Heart right ventricle (tissue), 16 donors: ENCODE measurements at regions not wholly inside any gene's neighbourhood (a gene's known extent, or its start where the extent isn't known, plus 50 kb on each side); places are given as distances from the start of the nearest gene placed in this dataset.

Experiments
- ATAC-seq, 8 donors: fragments of 200-7000 bp; cut with Tn5 transposase; one replicate each; pipeline ENCODE4 v1.9.1; 2020; ENCODE audit warnings: mild to moderate bottlenecking in 8 of 8, moderate library complexity in 8 of 8, moderate number of reproducible peaks in 1 of 8
- DNase-seq, 2 donors: peaks; one replicate each; pipeline ENCODE4 v3.0.0-alpha.2; 2020
- H3K27ac ChIP-seq, 10 donors: fragments of 200-600 bp; sonication (generic) in 2 of 10; one replicate each; pipeline versions ENCODE4 v1.5.0 to v1.8.0; 2020 to 2022; ENCODE audit warnings: mild to moderate bottlenecking in 3 of 10
- H3K27me3 ChIP-seq, 7 donors: fragments of 200-600 bp; one replicate each; pipeline ENCODE4 v1.8.0; 2021 to 2022; ENCODE audit warnings: mild to moderate bottlenecking in 2 of 7
- H3K36me3 ChIP-seq, 9 donors: fragments of 200-600 bp; sonication (generic) in 1 of 9; one replicate each; pipeline versions ENCODE4 v1.5.0 to v1.8.0; 2020 to 2022; ENCODE audit warnings: mild to moderate bottlenecking in 2 of 9
- H3K4me1 ChIP-seq, 9 donors: fragments of 200-600 bp; sonication (generic) in 1 of 9; one replicate each; pipeline versions ENCODE4 v1.5.0 to v1.8.0; 2020 to 2022; ENCODE audit warnings: mild to moderate bottlenecking in 4 of 9
- H3K4me3 ChIP-seq, 10 donors: fragments of 200-600 bp; sonication (generic) in 2 of 10; one replicate each; pipeline versions ENCODE4 v1.5.0 to v1.8.0; 2020 to 2022; ENCODE audit warnings: mild to moderate bottlenecking in 7 of 10, moderate library complexity in 2 of 10
- H3K9me3 ChIP-seq, 11 donors: fragments of 200-600 bp in 10 of 11; sonication (generic) in 2 of 11; one replicate each; pipeline versions ENCODE4 v1.5.0 to v1.8.0; 2013 to 2022; ENCODE audit warnings: mild to moderate bottlenecking in 2 of 11, control low read depth in 1 of 11, moderate library complexity in 1 of 11
- CTCF ChIP-seq, 9 donors: fragments of 200-600 bp; sonication (generic) in 2 of 9; IDR thresholded peaks; one replicate each; pipeline versions ENCODE4 v1.5.0 to v1.8.0; 2021 to 2022; ENCODE audit warnings: antibody characterized with exemption in 9 of 9, mild to moderate bottlenecking in 5 of 9, moderate library complexity in 1 of 9
- WGBS, 2 donors: extraction: QIAGEN DNeasy Blood & Tissue Kit; methylation state at CpG; one replicate each; pipeline ENCODE4 v1.1.7; 2013; ENCODE audit warnings: inconsistent platforms in 1 of 2; 5-methylcytosine and 5-hydroxymethylcytosine counted together
- intact Hi-C, 10 donors: fragments of 100-400 bp; cut with DNase I; formaldehyde crosslinking; loops; one replicate each; pipeline versions ENCODE4 v1.11.1 to v1.14.2; 2022
- donor health status: Arrhythmogenic right ventricular cardiomyopathy.
- donor health status: ischemic (EF 13 %, LVEDD 7.1; RV severe dilation, severe dysfunction).
- donor health status: healthy with polysubstance abuse.
- donor health status: DM: no; HTN: yes; CAD: no.
- donor health status: DM: no; HTN: no; CAD: no.
- donor health status: ischemic (EF 25% LVEDD 6.9; RV normal size, moderate dysfunction).
- donor health status: ischemic (EF 25% LVEDD 5.7; RV mildly dilated, moderate dysfunction).
- donor health status: healthy.
- donor health status: DM: yes; HTN: yes; CAD: no.
- donor health status: Ischemic cardiomyopathy.
- donor health status: ischemic (EF 35%, LVEDD 5.7; RV mildly dilated, moderate dysfunction).
- donor health status: nonischemic (EF 11% LVEDD 7.7; RV severe dilation, severe dysfunction).
- donor health status: DM: yes; HTN: yes; CAD: no.
- donor health status: PGD.
- donor health status: ischemic (EF 29% LVEDD 5.4; RV normal size, mild dysfunction).
- donor health status: nonischemic (EF 23%, LVEDD 6.1; RV moderate dilation, normal function).

- intact Hi-C loops, result no loop called here
- Histone ChIP-seq H3K4me1 (no peaks in the 10 kb centered on the region), H3K4me3 (no peak overlapping the region), H3K9me3 (no peaks in the 10 kb centered on the region), H3K27ac (no peak overlapping the region), H3K27me3 (no peaks in the 10 kb centered on the region), H3K36me3 (no peaks in the 10 kb centered on the region)
- TF ChIP-seq CTCF (IDR thresholded peaks at IDR 0.05), result no peak
- DNase-seq (no peak), ATAC-seq (no peak)
- WGBS, 2 donors, result 72 to 82% methylated on average over 5 of the region's 5 CpGs
Measured at GRCh38 chr9:16172796-16173195, 620.0 kb downstream of the CCDC171 start.

- H3K27ac ChIP-seq, result no peak overlapping the region
- H3K4me3 ChIP-seq, result no peak overlapping the region
- no peak for TF ChIP-seq CTCF (IDR thresholded peaks at IDR 0.05)
- H3K36me3 ChIP-seq, result no peaks in the 10 kb centered on the region
- peaks cover 0 to under 1% (median 0%) of the 10 kb centered on the region in 9 donors for H3K4me1 ChIP-seq
- DNase-seq (no peak), ATAC-seq (no peak)
- intact Hi-C loops, result no loop called here
- no peaks in the 10 kb centered on the region for H3K27me3 ChIP-seq
- H3K9me3 ChIP-seq, result no peaks in the 10 kb centered on the region
Measured at GRCh38 chr9:16174915-16175314, 622.1 kb downstream of the CCDC171 start.

- no peak for DNase-seq
- WGBS, 2 donors, result 89 to 94% methylated on average over 3 of the region's 3 CpGs
- H3K27ac ChIP-seq, result no peak overlapping the region
Measured at GRCh38 chr9:16175461-16175860, 622.6 kb downstream of the CCDC171 start.

GRCh38 chr9:16178294-16178693 is 625.5 kb downstream of the CCDC171 start:
- Histone ChIP-seq H3K4me1 (peaks cover 0 to 17% (median 0%) of the 10 kb centered on the region in 9 donors), H3K27me3 (no peaks in the 10 kb centered on the region), H3K9me3 (no peaks in the 10 kb centered on the region), H3K4me3 (no peak overlapping the region), H3K27ac (no peak overlapping the region), H3K36me3 (no peaks in the 10 kb centered on the region)
- no peak for TF ChIP-seq CTCF (IDR thresholded peaks at IDR 0.05)
- DNase-seq (no peak), ATAC-seq (no peak)
- intact Hi-C loops, result no loop called here

More at GRCh38 chr9:16175461-16175860, 622.6 kb downstream of the CCDC171 start:
- ATAC-seq, result no peak
- H3K4me1 ChIP-seq, result peaks cover 0 to 6% (median 0%) of the 10 kb centered on the region in 9 donors
- intact Hi-C loops, result no loop called here
- no peak overlapping the region for H3K4me3 ChIP-seq
- no peaks in the 10 kb centered on the region for H3K27me3 ChIP-seq
- no peaks in the 10 kb centered on the region for H3K36me3 ChIP-seq
- TF ChIP-seq CTCF (IDR thresholded peaks at IDR 0.05), result no peak
- no peaks in the 10 kb centered on the region for H3K9me3 ChIP-seq

GRCh38 chr9:16179566-16179965 is 626.7 kb downstream of the CCDC171 start:
- 91 to 92% methylated on average over 5 of the region's 5 CpGs for WGBS, 2 donors
- Histone ChIP-seq H3K9me3 (no peaks in the 10 kb centered on the region), H3K36me3 (no peaks in the 10 kb centered on the region), H3K27me3 (no peaks in the 10 kb centered on the region), H3K4me3 (no peak overlapping the region), H3K27ac (no peak overlapping the region), H3K4me1 (peaks cover 0 to 17% (median 0%) of the 10 kb centered on the region in 9 donors)
- DNase-seq (no peak), ATAC-seq (no peak)
- TF ChIP-seq CTCF (IDR thresholded peaks at IDR 0.05), result no peak
- intact Hi-C loops, result no loop called here
